ENCODE measurements at regions not wholly inside any gene's neighbourhood (a gene's known extent, or its start where the extent isn't known, plus 50 kb on each side); places are given as distances from the start of the nearest gene placed in this dataset.

GRCh38 chr6:127641905-127642304, 64.9 kb downstream of the C6orf58 start:
- DNase-seq (ENCODE audit: low read depth in 2 of 2), result peak; percentile 14 to 25

Data from dermis microvascular lymphatic vessel endothelial cell (primary cell).